Mesenchymal stem cell (in vitro differentiated cells and primary cell): ENCODE measurements at regions not wholly inside any gene's neighbourhood (a gene's known extent, or its start where the extent isn't known, plus 50 kb on each side); places are given as distances from the start of the nearest gene placed in this dataset.

Source experiments
- DNase-seq: peaks from one replicate; pipeline ENCODE4 v3.0.0-alpha.2; 2013
- H2AFZ ChIP-seq: one replicate; pipeline ENCODE4 v1.6.1; 2013; ENCODE audit warnings: low read depth, mild to moderate bottlenecking, control low read depth, inconsistent platforms, low read length, moderate library complexity
- H2AK5ac ChIP-seq: 2 replicates; pipeline ENCODE4 v1.6.1; 2013; ENCODE audit warnings: low read length, moderate library complexity, mild to moderate bottlenecking, inconsistent platforms; ENCODE audit not compliant: severe bottlenecking
- H2BK120ac ChIP-seq: one replicate; pipeline ENCODE4 v1.6.1; 2013; ENCODE audit warnings: low read depth, mild to moderate bottlenecking, inconsistent platforms, low read length, moderate library complexity
- H2BK12ac ChIP-seq, 2 experiments: one replicate each; pipeline ENCODE4 v1.6.1; 2013; ENCODE audit warnings: inconsistent platforms in 2 of 2, low read length in 2 of 2, mild to moderate bottlenecking in 2 of 2, moderate library complexity in 2 of 2, control low read depth in 1 of 2
- H2BK15ac ChIP-seq: one replicate; pipeline ENCODE4 v1.6.1; 2013; ENCODE audit warnings: mild to moderate bottlenecking, low read depth, inconsistent platforms; ENCODE audit not compliant: poor library complexity, severe bottlenecking
- H2BK5ac ChIP-seq: 2 replicates; pipeline ENCODE4 v1.6.1; 2013; ENCODE audit warnings: low read depth, mild to moderate bottlenecking, low read length, control low read depth, inconsistent platforms; ENCODE audit not compliant: poor library complexity, severe bottlenecking
- H3K14ac ChIP-seq, 2 experiments: one replicate each; pipeline ENCODE4 v1.6.1; 2013; ENCODE audit warnings: inconsistent platforms in 2 of 2, low read length in 2 of 2, control low read depth in 1 of 2, mild to moderate bottlenecking in 1 of 2, moderate library complexity in 1 of 2
- H3K18ac ChIP-seq, 2 experiments: one replicate each; pipeline ENCODE4 v1.6.1; 2013; ENCODE audit warnings: inconsistent platforms in 2 of 2, low read length in 2 of 2, control low read depth in 1 of 2, low read depth in 1 of 2, mild to moderate bottlenecking in 1 of 2
- H3K23ac ChIP-seq, 2 experiments: one replicate each; pipeline ENCODE4 v1.6.1; 2013; ENCODE audit warnings: inconsistent platforms in 2 of 2, low read length in 2 of 2, mild to moderate bottlenecking in 2 of 2, moderate library complexity in 2 of 2, control low read depth in 1 of 2
- H3K27ac ChIP-seq: 2 replicates; pipeline ENCODE4 v1.5.1; 2013; ENCODE audit warnings: mild to moderate bottlenecking, moderate library complexity, low read length, control low read depth, inconsistent platforms; ENCODE audit not compliant: poor library complexity, severe bottlenecking
- H3K27me3 ChIP-seq, 2 experiments: 2 replicates each; pipeline versions ENCODE4 v1.6.1 to v1.7.0; 2013; ENCODE audit warnings: low read length in 2 of 2, mild to moderate bottlenecking in 2 of 2, moderate library complexity in 2 of 2, control low read depth in 1 of 2, inconsistent platforms in 1 of 2; ENCODE audit not compliant: control insufficient read depth in 1 of 2, insufficient read depth in 1 of 2
- H3K36me3 ChIP-seq, 2 experiments: 2 replicates each; pipeline versions ENCODE4 v1.6.1 to v1.7.0; 2013; ENCODE audit warnings: low read length in 2 of 2, control low read depth in 1 of 2, inconsistent platforms in 1 of 2, low read depth in 1 of 2, mild to moderate bottlenecking in 1 of 2; ENCODE audit not compliant: insufficient read depth in 2 of 2, control insufficient read depth in 1 of 2
- H3K4ac ChIP-seq, 2 experiments: one replicate each; pipeline ENCODE4 v1.6.1; 2013; ENCODE audit warnings: inconsistent platforms in 2 of 2, low read length in 2 of 2, mild to moderate bottlenecking in 2 of 2, moderate library complexity in 2 of 2, control low read depth in 1 of 2, low read depth in 1 of 2
- H3K4me1 ChIP-seq: 2 replicates; pipeline ENCODE4 v1.6.1; 2013; ENCODE audit warnings: low read depth, low read length, control low read depth; ENCODE audit not compliant: control insufficient read depth, insufficient read depth
- H3K4me2 ChIP-seq: 2 replicates; pipeline ENCODE4 v1.6.1; 2013; ENCODE audit warnings: low read length, mild to moderate bottlenecking, inconsistent platforms; ENCODE audit not compliant: poor library complexity, severe bottlenecking
- H3K4me3 ChIP-seq, 2 experiments: 2 replicates each; pipeline versions ENCODE4 v1.5.1 to v1.7.0; 2013; ENCODE audit warnings: low read length in 2 of 2, mild to moderate bottlenecking in 2 of 2, control low read depth in 1 of 2, low read depth in 1 of 2; ENCODE audit not compliant: insufficient read depth in 1 of 2
- H3K79me1 ChIP-seq: replicated peaks from 2 replicates; pipeline ENCODE4 v1.6.1; 2013; ENCODE audit warnings: mild to moderate bottlenecking, control low read depth, low read length, inconsistent platforms; ENCODE audit not compliant: poor library complexity, severe bottlenecking
- H3K9ac ChIP-seq: 2 replicates; pipeline ENCODE4 v1.7.0; 2013; ENCODE audit warnings: mild to moderate bottlenecking, low read length, moderate library complexity
- H3K9me3 ChIP-seq: 2 replicates; pipeline ENCODE4 v1.7.0; 2013; ENCODE audit warnings: mild to moderate bottlenecking, low read length; ENCODE audit not compliant: control insufficient read depth
- H4K8ac ChIP-seq: one replicate; pipeline ENCODE4 v1.6.1; 2013; ENCODE audit warnings: inconsistent platforms, mild to moderate bottlenecking, low read length, moderate library complexity
- H4K91ac ChIP-seq: one replicate; pipeline ENCODE4 v1.6.1; 2013; ENCODE audit warnings: mild to moderate bottlenecking, low read length, inconsistent platforms
- WGBS: methylation state at CpG from one replicate; pipeline ENCODE4 v1.1.7; 2013; ENCODE audit warnings: mixed read lengths; 5-methylcytosine and 5-hydroxymethylcytosine counted together

DNA sequence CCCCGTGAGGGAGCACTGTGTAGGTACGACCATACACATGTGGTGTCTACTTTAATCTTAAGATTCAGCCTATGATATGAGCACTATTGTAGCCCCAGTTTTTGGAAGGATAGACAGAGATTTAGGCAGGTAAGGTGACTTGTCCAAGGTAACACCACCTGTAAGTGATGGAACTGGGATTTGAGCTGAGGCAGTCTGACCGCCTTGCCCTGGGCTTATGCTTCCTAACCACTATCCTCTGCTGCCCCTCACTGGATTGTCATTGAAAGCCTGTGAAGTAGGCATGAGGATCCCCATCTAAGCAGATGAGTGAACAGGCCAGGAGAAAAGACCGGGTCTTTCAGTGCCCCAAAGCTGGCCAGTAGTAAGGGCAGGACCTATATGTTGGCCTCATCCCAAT, 343.8 kb downstream of the CYRIA start:
- no peaks in the 10 kb centered on the region for H3K36me3 ChIP-seq
- H3K79me1 ChIP-seq: no peaks in the 10 kb centered on the region
- H2BK120ac ChIP-seq: no peak overlapping the region
- no peak overlapping the region for H3K9ac ChIP-seq
- H3K4me3 ChIP-seq: no peak overlapping the region
- DNase-seq: no peak
- no peaks in the 10 kb centered on the region for H3K9me3 ChIP-seq
- H3K27ac ChIP-seq: no peak overlapping the region
- H3K4ac ChIP-seq: no peak overlapping the region
- H3K4me1 ChIP-seq: peaks cover 12% of the 10 kb centered on the region
- H2BK5ac ChIP-seq: no peak overlapping the region
- WGBS: 87% methylated on average over 4 of the region's 4 CpGs
- no peak overlapping the region for H2BK15ac ChIP-seq
- no peak overlapping the region for H2AK5ac ChIP-seq
- H3K27me3 ChIP-seq: peaks cover 0 to 6% of the 10 kb centered on the region in 2 experiments
- H3K14ac ChIP-seq: no peak overlapping the region
- H3K4me2 ChIP-seq: no peak overlapping the region
- H2AFZ ChIP-seq: no peak overlapping the region
- no peak overlapping the region for H3K18ac ChIP-seq
- no peak overlapping the region for H3K23ac ChIP-seq
- H4K91ac ChIP-seq: no peak overlapping the region
- H4K8ac ChIP-seq: no peak overlapping the region
- no peak overlapping the region for H2BK12ac ChIP-seq

DNA sequence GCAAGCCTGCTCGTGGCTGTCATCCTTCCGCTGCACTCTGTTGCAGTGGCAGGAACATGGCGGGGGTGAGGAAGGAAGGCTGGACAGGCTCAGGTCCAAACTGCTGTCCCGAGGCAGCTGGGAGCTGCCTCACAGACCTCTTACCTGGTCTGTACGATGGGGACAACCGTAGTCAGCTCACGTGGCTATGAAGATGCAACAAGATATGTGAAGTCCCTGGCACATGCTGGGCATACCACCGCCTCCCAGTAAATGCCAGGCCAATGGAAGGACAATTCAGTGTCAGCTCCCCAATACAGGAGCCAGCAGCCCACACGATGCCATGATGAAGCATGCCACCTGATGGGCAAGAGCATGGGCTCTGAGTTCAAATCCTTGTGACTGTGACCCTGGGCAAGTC, 344.4 kb downstream of the CYRIA start:
- H4K91ac ChIP-seq: no peak overlapping the region
- H3K36me3 ChIP-seq: no peaks in the 10 kb centered on the region
- no peak overlapping the region for H3K4me2 ChIP-seq
- H2AK5ac ChIP-seq: no peak overlapping the region
- H2AFZ ChIP-seq: no peak overlapping the region
- H3K18ac ChIP-seq: no peak overlapping the region
- H3K14ac ChIP-seq: no peak overlapping the region
- no peak overlapping the region for H4K8ac ChIP-seq
- DNase-seq: no peak
- peaks cover 12% of the 10 kb centered on the region for H3K4me1 ChIP-seq
- no peak overlapping the region for H3K4me3 ChIP-seq
- peaks cover 0 to 6% of the 10 kb centered on the region in 2 experiments for H3K27me3 ChIP-seq
- H2BK5ac ChIP-seq: no peak overlapping the region
- H2BK120ac ChIP-seq: no peak overlapping the region
- H2BK12ac ChIP-seq: no peak overlapping the region
- H3K79me1 ChIP-seq: no peaks in the 10 kb centered on the region
- H3K4ac ChIP-seq: no peak overlapping the region
- WGBS: 85% methylated on average over 9 of the region's 9 CpGs
- no peak overlapping the region for H3K23ac ChIP-seq
- no peaks in the 10 kb centered on the region for H3K9me3 ChIP-seq
- no peak overlapping the region for H3K9ac ChIP-seq
- no peak overlapping the region for H2BK15ac ChIP-seq
- H3K27ac ChIP-seq: no peak overlapping the region

DNA sequence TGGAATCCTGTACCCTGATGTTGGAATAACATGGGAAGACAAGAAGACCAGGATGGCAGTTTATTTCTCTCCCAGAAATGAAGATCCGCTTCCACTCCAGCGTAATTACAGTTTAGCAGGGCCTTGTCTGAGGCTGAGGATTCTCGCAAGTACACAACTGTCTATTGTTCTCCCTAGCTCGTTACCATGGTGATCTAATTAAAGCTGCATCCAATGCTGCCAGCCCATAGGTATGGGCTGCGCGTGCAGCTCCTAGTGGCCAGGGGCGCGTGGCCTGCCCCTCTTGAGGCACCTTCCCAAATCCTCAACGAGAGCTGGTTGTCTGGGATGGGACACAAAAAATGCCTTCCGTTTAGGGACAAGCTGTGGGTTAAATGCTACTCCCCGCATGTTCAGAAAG, 344.9 kb downstream of the CYRIA start:
- WGBS: 89% methylated on average over 11 of the region's 11 CpGs

DNA sequence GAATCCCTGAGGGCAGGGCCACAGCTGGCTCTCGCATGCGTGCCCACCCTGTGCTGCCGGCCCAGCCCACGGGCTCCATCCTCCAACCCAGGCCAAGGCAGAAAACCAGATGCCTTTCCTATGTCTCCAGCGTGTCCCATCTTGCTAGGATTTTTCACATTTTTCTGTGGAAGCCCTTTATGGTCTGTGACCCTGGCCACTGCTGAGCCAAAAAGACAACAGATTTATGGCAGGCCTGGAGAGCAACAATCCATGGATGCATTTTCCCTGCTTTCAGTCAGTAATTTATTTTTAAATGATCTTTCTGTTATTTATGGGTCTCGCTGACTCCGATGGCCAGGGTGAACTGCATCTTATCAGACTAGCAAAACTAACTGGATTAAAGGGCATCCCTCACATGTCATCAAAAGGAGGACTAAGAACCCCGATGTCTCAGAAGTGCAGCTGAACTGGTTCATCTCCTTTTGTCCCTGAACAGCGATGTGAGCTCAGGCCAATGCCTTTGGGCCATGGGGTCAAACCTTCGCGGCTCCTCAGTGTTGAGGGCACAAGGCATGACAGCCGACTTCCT, 346.0 kb downstream of the CYRIA start:
- Histone ChIP-seq H3K9me3 (no peaks in the 10 kb centered on the region), H2BK5ac (no peak overlapping the region), H2AFZ (no peak overlapping the region), H3K9ac (no peak overlapping the region), H3K4me3 (no peak overlapping the region), H3K36me3 (no peaks in the 10 kb centered on the region), H4K8ac (no peak overlapping the region), H3K79me1 (no peaks in the 10 kb centered on the region), H2BK12ac (no peak overlapping the region), H2BK120ac (no peak overlapping the region), H3K4ac (no peak overlapping the region), H3K4me2 (no peak overlapping the region), H3K4me1 (peaks cover 12% of the 10 kb centered on the region), H3K18ac (no peak overlapping the region), H3K27me3 (peaks cover 3 to 6% of the 10 kb centered on the region in 2 experiments), H4K91ac (no peak overlapping the region), H3K27ac (no peak overlapping the region), H2AK5ac (no peak overlapping the region), H3K23ac (no peak overlapping the region), H2BK15ac (no peak overlapping the region), H3K14ac (no peak overlapping the region)
- WGBS: 8% methylated on average over 11 of the region's 12 CpGs
- no peak for DNase-seq

More for the DNA sequence above, 344.9 kb downstream of the CYRIA start:
- no peak overlapping the region for H2BK15ac ChIP-seq
- H3K23ac ChIP-seq: no peak overlapping the region
- peaks cover 3 to 6% of the 10 kb centered on the region in 2 experiments for H3K27me3 ChIP-seq
- no peak for DNase-seq
- no peak overlapping the region for H2AK5ac ChIP-seq
- H2BK120ac ChIP-seq: no peak overlapping the region
- H3K36me3 ChIP-seq: no peaks in the 10 kb centered on the region
- no peak overlapping the region for H3K14ac ChIP-seq
- no peaks in the 10 kb centered on the region for H3K79me1 ChIP-seq
- no peak overlapping the region for H3K4me2 ChIP-seq
- H4K8ac ChIP-seq: no peak overlapping the region
- H3K4ac ChIP-seq: no peak overlapping the region
- H3K27ac ChIP-seq: no peak overlapping the region
- H4K91ac ChIP-seq: no peak overlapping the region
- no peak overlapping the region for H2AFZ ChIP-seq
- H2BK5ac ChIP-seq: no peak overlapping the region
- no peaks in the 10 kb centered on the region for H3K9me3 ChIP-seq
- peaks cover 12% of the 10 kb centered on the region for H3K4me1 ChIP-seq
- no peak overlapping the region for H3K9ac ChIP-seq
- no peak overlapping the region for H3K18ac ChIP-seq
- H3K4me3 ChIP-seq: no peak overlapping the region
- no peak overlapping the region for H2BK12ac ChIP-seq
